SK-N-SH treated with all-trans-retinoic acid at 6 μM for 48 hours (cell line): ENCODE measurements at regions not wholly inside any gene's neighbourhood (a gene's known extent, or its start where the extent isn't known, plus 50 kb on each side); places are given as distances from the start of the nearest gene placed in this dataset.

Source experiments
- BACH2 ChIP-seq: fragments of 250-450 bp; sonication (Bioruptor Pico); IDR thresholded peaks from 2 replicates; pipeline ENCODE4 v1.9.0; 2021; ENCODE audit warnings: mild to moderate bottlenecking, borderline replicate concordance
- CREB5 ChIP-seq: fragments of 250-450 bp; sonication (Bioruptor Pico); IDR thresholded peaks from 2 replicates; pipeline ENCODE4 v1.5.1; 2020; ENCODE audit warnings: low read depth, mild to moderate bottlenecking, moderate library complexity
- CSDC2 ChIP-seq: fragments of 250-450 bp; sonication (Bioruptor Pico); IDR thresholded peaks from 2 replicates; pipeline ENCODE4 v1.5.0; 2020; ENCODE audit warnings: mild to moderate bottlenecking, moderate library complexity
- ISL1 ChIP-seq: fragments of 250-450 bp; sonication (Bioruptor Pico); IDR thresholded peaks from 2 replicates; pipeline ENCODE4 v2.1.2; 2022; ENCODE audit warnings: mild to moderate bottlenecking, moderate library complexity
- RARB ChIP-seq: fragments of 250-450 bp; sonication (Bioruptor Pico); IDR thresholded peaks from 2 replicates; pipeline ENCODE4 v1.8.0; 2021; ENCODE audit warnings: mild to moderate bottlenecking, moderate library complexity
- ZC3H10 ChIP-seq: fragments of 250-450 bp; sonication (Bioruptor Pico); IDR thresholded peaks from 2 replicates; pipeline ENCODE4 v1.5.1; 2021; ENCODE audit warnings: mild to moderate bottlenecking, moderate library complexity
- ZFP3 ChIP-seq: fragments of 250-450 bp; sonication (Bioruptor Pico); IDR thresholded peaks from 2 replicates; pipeline ENCODE4 v1.5.0; 2020; ENCODE audit warnings: mild to moderate bottlenecking, moderate library complexity
- ZFP30 ChIP-seq: fragments of 450-650 bp; formaldehyde crosslinking; IDR thresholded peaks from 2 replicates; pipeline ENCODE4 v1.5.0; 2022; ENCODE audit warnings: mild to moderate bottlenecking, moderate library complexity
- ZNF70 ChIP-seq: fragments of 450-650 bp; formaldehyde crosslinking; IDR thresholded peaks from 2 replicates; pipeline ENCODE4 v1.5.0; 2020; ENCODE audit warnings: mild to moderate bottlenecking, moderate library complexity
- ZNF8 ChIP-seq: fragments of 450-650 bp; formaldehyde crosslinking; IDR thresholded peaks from 2 replicates; pipeline ENCODE4 v1.5.0; 2020; ENCODE audit warnings: mild to moderate bottlenecking, moderate library complexity
- TF ChIP-seq, protein P1 (sequence below): fragments of 250-450 bp; sonication (Bioruptor Pico); IDR thresholded peaks from 2 replicates; pipeline ENCODE4 v1.8.0; 2021; ENCODE audit warnings: low read depth, mild to moderate bottlenecking, moderate library complexity, borderline replicate concordance

DNA sequence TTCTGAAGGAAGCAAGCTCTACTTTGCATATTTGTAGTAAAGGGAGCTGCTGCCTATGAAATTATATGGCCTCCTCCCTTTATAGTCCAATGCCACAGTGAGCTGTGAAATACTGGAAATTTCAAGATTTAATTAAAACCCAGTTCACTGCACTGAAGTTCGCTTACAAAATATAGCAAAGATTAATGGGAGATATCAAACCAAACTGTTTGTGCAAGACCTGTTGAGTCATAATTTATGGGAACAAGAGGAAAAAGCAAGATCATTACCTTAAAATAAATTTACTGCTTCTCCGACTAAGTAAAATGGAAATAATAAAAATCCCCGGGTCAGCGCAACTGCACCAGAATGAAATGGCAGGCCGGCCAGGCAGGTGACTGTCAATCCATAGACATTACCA lies 215.5 kb upstream of the RAB6C start:
- TF ChIP-seq ZFP30 (no peak), ZC3H10 (CRISPR knock-in tag) (no peak), ZFP3 (CRISPR knock-in tag) (no peak), CSDC2 (no peak), ZNF70 (CRISPR knock-in tag) (no peak), RARB (no peak), ISL1 (CRISPR knock-in tag) (no peak), BACH2 (CRISPR knock-in tag) (no peak), ZNF8 (CRISPR knock-in tag) (no peak), CREB5 (CRISPR knock-in tag) (no peak)
- TF ChIP-seq, protein P1, sequence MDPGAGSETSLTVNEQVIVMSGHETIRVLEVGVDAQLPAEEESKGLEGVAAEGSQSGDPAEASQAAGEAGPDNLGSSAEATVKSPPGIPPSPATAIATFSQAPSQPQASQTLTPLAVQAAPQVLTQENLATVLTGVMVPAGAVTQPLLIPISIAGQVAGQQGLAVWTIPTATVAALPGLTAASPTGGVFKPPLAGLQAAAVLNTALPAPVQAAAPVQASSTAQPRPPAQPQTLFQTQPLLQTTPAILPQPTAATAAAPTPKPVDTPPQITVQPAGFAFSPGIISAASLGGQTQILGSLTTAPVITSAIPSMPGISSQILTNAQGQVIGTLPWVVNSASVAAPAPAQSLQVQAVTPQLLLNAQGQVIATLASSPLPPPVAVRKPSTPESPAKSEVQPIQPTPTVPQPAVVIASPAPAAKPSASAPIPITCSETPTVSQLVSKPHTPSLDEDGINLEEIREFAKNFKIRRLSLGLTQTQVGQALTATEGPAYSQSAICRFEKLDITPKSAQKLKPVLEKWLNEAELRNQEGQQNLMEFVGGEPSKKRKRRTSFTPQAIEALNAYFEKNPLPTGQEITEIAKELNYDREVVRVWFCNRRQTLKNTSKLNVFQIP (CRISPR knock-in tag): no peak
